GM12891 (cell line): ENCODE measurements at regions not wholly inside any gene's neighbourhood (a gene's known extent, or its start where the extent isn't known, plus 50 kb on each side); places are given as distances from the start of the nearest gene placed in this dataset.

Experiments used
- DNase-seq: peaks from one replicate; pipeline ENCODE4 v3.0.0; 2011; ENCODE audit warnings: low spot score; ENCODE audit not compliant: insufficient read length
- FAIRE-seq: peaks from 2 replicates; lab custom pipeline; 2011; peaks lifted over from hg19 to GRCh38; lab: Jason Lieb, UNC
- PAX5 ChIP-seq: IDR thresholded peaks from 2 replicates; pipeline ENCODE4 v1.6.1; 2011; ENCODE audit warnings: low read length, moderate library complexity, mild to moderate bottlenecking; ENCODE audit not compliant: insufficient read depth, severe bottlenecking
- POLR2A ChIP-seq: IDR thresholded peaks from 2 replicates; pipeline ENCODE4 v1.6.1; 2011; ENCODE audit warnings: low read depth, low read length, control low read depth
- POLR2AphosphoS5 ChIP-seq: IDR thresholded peaks from 2 replicates; pipeline ENCODE4 v1.6.1; 2011; ENCODE audit warnings: low read depth, low read length, control low read depth
- POU2F2 ChIP-seq: IDR thresholded peaks from 2 replicates; pipeline ENCODE4 v1.6.1; 2011; ENCODE audit warnings: low read depth, mild to moderate bottlenecking, control low read depth, low read length, moderate library complexity
- SPI1 ChIP-seq: IDR thresholded peaks from 2 replicates; pipeline ENCODE4 v1.6.1; 2011; ENCODE audit warnings: low read depth, low read length, control low read depth
- TAF1 ChIP-seq: IDR thresholded peaks from 2 replicates; pipeline ENCODE4 v1.6.1; 2011; ENCODE audit warnings: low read depth, low read length, control low read depth

GRCh38 chr13:39874331-39875053 is 219.0 kb downstream of the COG6 start:
- TF ChIP-seq SPI1 (no peak), POLR2A (no peak), PAX5 (no peak)
- FAIRE-seq (no peak), DNase-seq (no peak)

GRCh38 chr13:39875111-39875987 is 219.9 kb downstream of the COG6 start:
- no peak for FAIRE-seq
- TF ChIP-seq TAF1 (no peak), PAX5 (no peak), SPI1 (no peak), POU2F2 (no peak), POLR2A (no peak), POLR2AphosphoS5 (no peak)
- DNase-seq, result no peak

- FAIRE-seq (no peak), DNase-seq (no peak)
- TF ChIP-seq TAF1, result no peak
- no peak for TF ChIP-seq POLR2AphosphoS5
- no peak for TF ChIP-seq POLR2A
- TF ChIP-seq PAX5, result no peak
- no peak for TF ChIP-seq POU2F2
- TF ChIP-seq SPI1, result no peak
These were observed 220.8 kb downstream of the COG6 start for GRCh38 chr13:39876258-39876657.

- no peak for TF ChIP-seq POLR2AphosphoS5
- no peak for TF ChIP-seq POLR2A
- TF ChIP-seq SPI1, result no peak
- TF ChIP-seq TAF1, result no peak
- TF ChIP-seq POU2F2, result no peak
- no peak for TF ChIP-seq PAX5
- DNase-seq, result no peak
- no peak for FAIRE-seq
These were observed 221.7 kb downstream of the COG6 start for GRCh38 chr13:39877134-39877533.

- FAIRE-seq, result no peak
- TF ChIP-seq POLR2A, result no peak
- TF ChIP-seq POU2F2, result no peak
- no peak for TF ChIP-seq SPI1
- no peak for TF ChIP-seq TAF1
- DNase-seq, result no peak
These were observed 224.0 kb downstream of the COG6 start for GRCh38 chr13:39879286-39880035.

GRCh38 chr13:39881383-39881782 is 225.9 kb downstream of the COG6 start:
- FAIRE-seq (no peak), DNase-seq (no peak)
- TF ChIP-seq POU2F2 (no peak), PAX5 (no peak), POLR2AphosphoS5 (no peak), SPI1 (no peak), TAF1 (no peak), POLR2A (no peak)

- FAIRE-seq (no peak), DNase-seq (no peak)
- TF ChIP-seq POLR2AphosphoS5 (no peak), PAX5 (no peak), SPI1 (no peak), POLR2A (no peak), TAF1 (no peak), POU2F2 (no peak)
These were observed 226.4 kb downstream of the COG6 start for GRCh38 chr13:39881887-39882286.

- no peak for TF ChIP-seq TAF1
- TF ChIP-seq POLR2AphosphoS5, result no peak
- TF ChIP-seq POU2F2, result no peak
- no peak for TF ChIP-seq PAX5
- no peak for TF ChIP-seq POLR2A
- no peak for TF ChIP-seq SPI1
- DNase-seq (no peak), FAIRE-seq (no peak)
These were observed 228.7 kb downstream of the COG6 start for GRCh38 chr13:39884166-39884565.

- FAIRE-seq (no peak), DNase-seq (no peak)
- TF ChIP-seq PAX5 (no peak), POLR2A (no peak), POU2F2 (no peak), POLR2AphosphoS5 (no peak), SPI1 (no peak), TAF1 (no peak)
These were observed 230.9 kb downstream of the COG6 start for GRCh38 chr13:39886336-39886735.

GRCh38 chr13:39887387-39887786 is 231.9 kb downstream of the COG6 start:
- TF ChIP-seq PAX5 (no peak), TAF1 (no peak), POLR2A (no peak), POU2F2 (no peak), POLR2AphosphoS5 (no peak), SPI1 (no peak)
- no peak for FAIRE-seq

More at GRCh38 chr13:39887387-39887786, 231.9 kb downstream of the COG6 start:
- no peak for DNase-seq
